PFSK-1 (cell line): ENCODE measurements at regions not wholly inside any gene's neighbourhood (a gene's known extent, or its start where the extent isn't known, plus 50 kb on each side); places are given as distances from the start of the nearest gene placed in this dataset.

ENCODE experiments used
- FOXP2 ChIP-seq: optimal IDR thresholded peaks from 2 replicates; pipeline ENCODE3; 2011; ENCODE audit warnings: borderline replicate concordance, control low read depth, inconsistent platforms; ENCODE audit not compliant: insufficient read depth; ENCODE audit errors: extremely low read length, extremely low read depth
- POLR2AphosphoS5 ChIP-seq: IDR thresholded peaks from 2 replicates; pipeline ENCODE4 v1.6.1; 2012; ENCODE audit warnings: low read depth, mild to moderate bottlenecking, control low read depth, low read length, moderate library complexity
- REST ChIP-seq, 2 experiments: IDR thresholded peaks; 2 replicates each; pipeline versions ENCODE4 v1.6.1 to v1.8.0; 2011 to 2012; ENCODE audit warnings: low read depth in 2 of 2, low read length in 2 of 2, control low read depth in 1 of 2, inconsistent platforms in 1 of 2, mild to moderate bottlenecking in 1 of 2, moderate library complexity in 1 of 2; ENCODE audit not compliant: insufficient read depth in 1 of 2
- SIN3A ChIP-seq: IDR thresholded peaks from 2 replicates; pipeline ENCODE4 v1.6.1; 2012; ENCODE audit warnings: mild to moderate bottlenecking, low read length, moderate library complexity, borderline replicate concordance; ENCODE audit not compliant: insufficient read depth
- TAF1 ChIP-seq: IDR thresholded peaks from 2 replicates; pipeline ENCODE4 v1.6.1; 2012; ENCODE audit warnings: low read length, control low read depth, borderline replicate concordance; ENCODE audit not compliant: insufficient read depth

DNA sequence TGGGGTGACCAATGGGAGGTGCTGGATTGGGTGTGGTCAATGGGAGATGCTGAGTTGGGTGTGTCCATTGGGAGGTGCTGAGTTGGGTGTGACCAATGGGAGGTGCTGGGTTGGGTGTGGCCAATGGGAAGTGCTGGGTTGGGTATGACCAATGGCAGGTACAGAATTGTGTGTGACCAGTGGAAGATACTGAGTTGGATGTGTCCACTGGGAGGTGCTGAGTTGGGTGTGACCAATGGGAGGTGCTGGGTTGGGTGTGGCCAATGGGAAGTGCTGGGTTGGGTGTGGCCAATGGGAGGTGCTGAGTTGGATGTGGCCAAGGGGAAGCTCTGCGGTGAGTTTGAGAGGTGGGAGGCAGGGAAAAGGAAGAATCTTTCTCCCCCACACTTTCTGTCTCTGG, 250.0 kb upstream of the PROK2 start:
- TF ChIP-seq SIN3A (no peak), REST (IDR thresholded peaks at IDR 0.05; ENCODE audit: insufficient read depth in 1 of 2, low read depth in 2 of 2, low read length in 2 of 2) (no peak), TAF1 (no peak), POLR2AphosphoS5 (no peak), FOXP2 (no peak)

- TF ChIP-seq FOXP2 = no peak
- no peak for TF ChIP-seq POLR2AphosphoS5
- no peak for TF ChIP-seq REST (IDR thresholded peaks at IDR 0.05; ENCODE audit: insufficient read depth in 1 of 2, low read depth in 2 of 2, low read length in 2 of 2)
- TF ChIP-seq SIN3A = no peak
- no peak for TF ChIP-seq TAF1
These were observed 248.9 kb upstream of the PROK2 start for GRCh38 chr3:72033666-72034428.

DNA sequence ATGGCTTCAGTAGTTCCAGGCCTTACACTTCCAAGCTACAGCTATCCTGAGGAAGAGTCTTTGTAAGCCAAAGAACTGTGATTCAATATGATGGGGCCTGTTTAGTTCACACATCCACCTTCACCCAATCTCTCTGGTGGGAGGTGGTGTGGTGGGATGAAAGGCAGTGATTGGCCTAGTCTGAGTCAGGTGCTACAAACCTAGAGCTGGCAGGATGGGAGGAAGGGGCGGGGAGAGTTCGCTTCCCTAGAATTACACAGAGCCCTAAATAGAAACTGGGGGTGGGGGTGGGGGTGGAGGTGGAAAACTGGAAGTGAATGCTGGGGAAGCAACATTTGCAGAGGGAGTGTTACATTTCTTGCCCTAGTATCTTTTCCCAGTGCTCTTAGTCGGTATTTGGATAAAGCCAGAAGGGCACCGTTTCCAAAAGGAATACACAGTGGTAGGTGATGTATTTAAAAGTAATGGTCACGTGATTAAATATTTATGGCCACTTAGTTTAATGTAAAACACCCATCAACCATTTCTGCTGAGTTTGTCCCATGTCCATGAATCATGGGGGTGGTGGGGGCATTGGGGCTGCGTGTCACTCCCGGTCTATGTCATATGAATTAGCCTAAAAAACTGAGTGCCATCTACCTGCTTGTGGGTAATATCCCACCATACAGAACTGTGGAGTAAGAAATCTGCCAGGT, 247.6 kb upstream of the PROK2 start:
- no peak for TF ChIP-seq REST (IDR thresholded peaks at IDR 0.05; ENCODE audit: insufficient read depth in 1 of 2, low read depth in 2 of 2, low read length in 2 of 2)
- no peak for TF ChIP-seq SIN3A
- TF ChIP-seq FOXP2 = no peak
- TF ChIP-seq POLR2AphosphoS5 = no peak
- no peak for TF ChIP-seq TAF1

GRCh38 chr3:72031581-72031980, 246.6 kb upstream of the PROK2 start:
- TF ChIP-seq SIN3A (no peak), REST (IDR thresholded peaks at IDR 0.05; ENCODE audit: insufficient read depth in 1 of 2, low read depth in 2 of 2, low read length in 2 of 2) (no peak), FOXP2 (no peak)
